ENCODE measurements at regions not wholly inside any gene's neighbourhood (a gene's known extent, or its start where the extent isn't known, plus 50 kb on each side); places are given as distances from the start of the nearest gene placed in this dataset.

GRCh38 chr3:109234300-109234699 lies 82.0 kb downstream of the DPPA2 start:
- no peak for TF ChIP-seq CTCF (conservative IDR thresholded peaks at IDR 0.05; ENCODE audit: low read depth, low read length)
- DNase-seq (ENCODE audit: low read depth), result no peak

GRCh38 chr3:109241459-109242186 lies 74.7 kb downstream of the DPPA2 start:
- DNase-seq (ENCODE audit: low read depth), result no peak
- H3K4me3 ChIP-seq (ENCODE audit: low read depth, low read length), result no peak overlapping the region
- TF ChIP-seq CTCF (conservative IDR thresholded peaks at IDR 0.05; ENCODE audit: low read depth, low read length), result no peak

More at GRCh38 chr3:109234300-109234699, 82.0 kb downstream of the DPPA2 start:
- no peak overlapping the region for H3K4me3 ChIP-seq (ENCODE audit: low read depth, low read length)

GRCh38 chr3:109242187-109242523 lies 74.2 kb downstream of the DPPA2 start:
- DNase-seq (ENCODE audit: low read depth), result no peak
- TF ChIP-seq CTCF (conservative IDR thresholded peaks at IDR 0.05; ENCODE audit: low read depth, low read length), result no peak
- H3K4me3 ChIP-seq (ENCODE audit: low read depth, low read length), result no peak overlapping the region
